ENCODE measurements at regions not wholly inside any gene's neighbourhood (a gene's known extent, or its start where the extent isn't known, plus 50 kb on each side); places are given as distances from the start of the nearest gene placed in this dataset.
A peak's percentile ranks its signal among the peaks of the same experiment; 100 is the strongest.
"Not testable (repeated sequence)": the region's sequence is repeated elsewhere in the genome, so short reads cannot be mapped to it uniquely, and the experiment has no call there.

DNA sequence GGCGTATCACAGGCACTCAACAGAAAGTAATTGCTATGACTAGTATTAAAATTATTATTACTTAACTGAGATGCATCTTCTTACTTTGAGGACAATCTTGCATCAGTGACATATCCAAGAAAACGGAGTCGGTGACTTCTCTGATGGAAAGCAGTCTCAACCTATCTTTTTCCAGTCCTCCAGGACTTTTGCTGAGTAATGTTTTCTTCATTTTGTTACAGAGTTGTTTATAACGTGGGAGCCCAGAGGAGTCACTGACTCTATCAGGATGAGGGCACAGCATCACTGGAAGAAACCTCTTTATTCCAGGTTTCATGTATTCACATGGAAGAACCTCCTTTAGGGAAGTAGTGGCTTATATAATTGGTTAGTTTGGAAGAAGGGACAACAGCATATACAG is 51.5 kb upstream of the MELK start:
- H3K27ac Mint-ChIP-seq: no peak overlapping the region
- intact Hi-C loops (cut with micrococcal nuclease): no loop called here
- no peaks in the 10 kb centered on the region for H3K4me1 Mint-ChIP-seq
- H3K27me3 Mint-ChIP-seq: peaks cover 7% of the 10 kb centered on the region
- no peak overlapping the region for H3K4me3 Mint-ChIP-seq
- no peaks in the 10 kb centered on the region for H3K36me3 Mint-ChIP-seq (ENCODE audit: low read depth)
- H3K9me3 Mint-ChIP-seq: no peaks in the 10 kb centered on the region
- no peak for DNase-seq

GRCh38 chr9:36517131-36517530 is 55.6 kb upstream of the MELK start:
- peaks cover 8% of the 10 kb centered on the region for H3K27me3 Mint-ChIP-seq
- H3K27ac Mint-ChIP-seq: no peak overlapping the region
- intact Hi-C loops (cut with micrococcal nuclease): no loop called here

GRCh38 chr9:36504156-36504555 is 68.5 kb upstream of the MELK start:
- H3K9me3 Mint-ChIP-seq: no peaks in the 10 kb centered on the region
- H3K4me3 Mint-ChIP-seq: no peak overlapping the region
- H3K27ac Mint-ChIP-seq: no peak overlapping the region
- intact Hi-C loops (cut with micrococcal nuclease): no loop called here
- H3K4me1 Mint-ChIP-seq: peaks cover 14% of the 10 kb centered on the region
- H3K27me3 Mint-ChIP-seq: peaks cover 4% of the 10 kb centered on the region
- no peaks in the 10 kb centered on the region for H3K36me3 Mint-ChIP-seq (ENCODE audit: low read depth)
- no peak for DNase-seq

More at GRCh38 chr9:36517131-36517530, 55.6 kb upstream of the MELK start:
- no peak for DNase-seq
- Mint-ChIP-seq H3K4me1 (no peaks in the 10 kb centered on the region), H3K4me3 (no peak overlapping the region), H3K36me3 (ENCODE audit: low read depth) (no peaks in the 10 kb centered on the region), H3K9me3 (no peaks in the 10 kb centered on the region)

GRCh38 chr9:36503172-36504088 is 69.3 kb upstream of the MELK start:
- peaks cover 14% of the 10 kb centered on the region for H3K4me1 Mint-ChIP-seq
- H3K27me3 Mint-ChIP-seq: no peaks in the 10 kb centered on the region
- no peaks in the 10 kb centered on the region for H3K36me3 Mint-ChIP-seq (ENCODE audit: low read depth)
- no peak for DNase-seq
- no peak overlapping the region for H3K27ac Mint-ChIP-seq
- H3K9me3 Mint-ChIP-seq: no peaks in the 10 kb centered on the region
- intact Hi-C loops (cut with micrococcal nuclease): no loop called here
- H3K4me3 Mint-ChIP-seq: no peak overlapping the region

DNA sequence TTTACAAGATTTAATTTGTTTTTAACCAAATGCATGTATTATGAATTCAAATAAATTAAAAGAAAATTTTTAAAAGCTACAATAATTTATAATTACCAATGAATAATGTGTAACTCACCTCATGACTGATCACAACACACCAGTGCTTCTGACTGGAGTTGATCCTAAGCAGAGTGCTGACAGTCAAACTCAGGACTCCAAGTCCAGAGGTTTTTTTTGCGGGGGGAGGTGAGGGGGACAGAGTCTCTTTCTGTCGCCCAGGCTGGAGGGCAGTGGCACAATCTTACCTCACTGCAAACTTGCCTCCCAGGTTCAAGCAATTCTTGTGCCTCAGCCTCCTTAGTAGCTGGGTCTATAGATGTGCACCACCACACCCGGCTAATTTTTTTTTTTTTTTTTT is 71.0 kb upstream of the MELK start:
- intact Hi-C loops (cut with micrococcal nuclease): no loop called here
- no peak for DNase-seq
- peaks cover 14% of the 10 kb centered on the region for H3K4me1 Mint-ChIP-seq
- H3K36me3 Mint-ChIP-seq (ENCODE audit: low read depth): no peaks in the 10 kb centered on the region
- H3K4me3 Mint-ChIP-seq: no peak overlapping the region
- no peaks in the 10 kb centered on the region for H3K27me3 Mint-ChIP-seq
- H3K27ac Mint-ChIP-seq: no peak overlapping the region
- H3K9me3 Mint-ChIP-seq: no peaks in the 10 kb centered on the region

GRCh38 chr9:36500931-36501330 is 71.8 kb upstream of the MELK start:
- H3K27me3 Mint-ChIP-seq; H3K36me3 Mint-ChIP-seq (ENCODE audit: low read depth); intact Hi-C loops (cut with micrococcal nuclease); H3K27ac Mint-ChIP-seq; H3K4me3 Mint-ChIP-seq; DNase-seq; H3K9me3 Mint-ChIP-seq: not testable (repeated sequence)
- H3K4me1 Mint-ChIP-seq: peaks cover 14% of the 10 kb centered on the region

GRCh38 chr9:36499174-36499890 is 73.4 kb upstream of the MELK start:
- Mint-ChIP-seq H3K4me1 (peaks cover 18% of the 10 kb centered on the region), H3K27ac (no peak overlapping the region), H3K4me3 (no peak overlapping the region), H3K36me3 (ENCODE audit: low read depth) (no peaks in the 10 kb centered on the region), H3K27me3 (no peaks in the 10 kb centered on the region), H3K9me3 (no peaks in the 10 kb centered on the region)
- DNase-seq: no peak
- intact Hi-C loops (cut with micrococcal nuclease): no loop called here

- Mint-ChIP-seq H3K4me1 (peaks cover 32% of the 10 kb centered on the region), H3K4me3 (peak overlapping the region; percentile 77), H3K27ac (peak overlapping the region; percentile 81)
- not testable (repeated sequence) for H3K9me3 Mint-ChIP-seq; H3K27me3 Mint-ChIP-seq; H3K36me3 Mint-ChIP-seq (ENCODE audit: low read depth)
- intact Hi-C loops (cut with micrococcal nuclease): loop anchor here (2.0 kb wide), 1 partner anchor 35 kb away; no protein-coding TSS in a partner anchor
- peak; percentile 86 for DNase-seq
Measured at GRCh38 chr9:36493564-36493963, 79.1 kb upstream of the MELK start.

GRCh38 chr9:36492865-36493264 is 79.8 kb upstream of the MELK start:
- Mint-ChIP-seq H3K4me1 (peaks cover 36% of the 10 kb centered on the region), H3K4me3 (peak overlapping the region; percentile 78), H3K27ac (peak overlapping the region; percentile 74), H3K27me3 (no peaks in the 10 kb centered on the region), H3K9me3 (no peaks in the 10 kb centered on the region), H3K36me3 (ENCODE audit: low read depth) (no peaks in the 10 kb centered on the region)
- intact Hi-C loops (cut with micrococcal nuclease): loop anchor here (2.0 kb wide), 1 partner anchor 34 kb away; no protein-coding TSS in a partner anchor
- peak; percentile 82 for DNase-seq

- DNase-seq: no peak
- intact Hi-C loops (cut with micrococcal nuclease): loop anchor here (5.0 kb wide), 2 partner anchors 232 to 677 kb away; partner anchors contain the start of genes GNE and SPAG8
- Mint-ChIP-seq H3K27ac (peak overlapping the region; percentile 61), H3K27me3 (no peaks in the 10 kb centered on the region), H3K4me3 (peak overlapping the region; percentile 89), H3K9me3 (no peaks in the 10 kb centered on the region), H3K4me1 (peaks cover 49% of the 10 kb centered on the region), H3K36me3 (ENCODE audit: low read depth) (peaks cover 4% of the 10 kb centered on the region)
Measured at GRCh38 chr9:36489453-36489852, 83.2 kb upstream of the MELK start.

DNA sequence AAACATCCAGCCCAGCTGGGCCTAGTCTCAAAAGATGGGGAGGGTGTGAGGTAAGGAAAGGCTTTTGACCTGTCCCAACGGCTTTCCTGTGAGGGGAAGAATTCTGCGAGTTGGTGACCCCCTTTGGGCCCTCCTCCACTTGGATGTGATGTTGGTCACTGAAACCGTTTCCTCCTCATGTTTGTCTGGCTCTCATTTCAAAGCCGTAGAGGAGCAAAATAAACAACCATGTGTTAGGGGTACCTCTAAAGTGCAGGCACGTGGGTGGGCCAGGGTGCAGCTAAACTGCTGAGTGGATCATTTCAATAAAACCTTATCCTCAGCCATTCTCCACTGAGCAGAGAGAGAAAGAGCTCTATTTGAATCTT is 84.3 kb upstream of the MELK start:
- peak overlapping the region; percentile 98 for H3K27ac Mint-ChIP-seq
- peaks cover 49% of the 10 kb centered on the region for H3K4me1 Mint-ChIP-seq
- no peaks in the 10 kb centered on the region for H3K27me3 Mint-ChIP-seq
- H3K36me3 Mint-ChIP-seq (ENCODE audit: low read depth): peaks cover 6% of the 10 kb centered on the region
- H3K4me3 Mint-ChIP-seq: peak overlapping the region; percentile 89
- intact Hi-C loops (cut with micrococcal nuclease): loop anchor here (1.0 to 5.0 kb wide), 3 partner anchors 67 to 676 kb away; partner anchors contain the start of genes GNE and SPAG8
- no peak for DNase-seq
- H3K9me3 Mint-ChIP-seq: no peaks in the 10 kb centered on the region

GRCh38 chr9:36487482-36488388 is 85.0 kb upstream of the MELK start:
- Mint-ChIP-seq H3K4me1 (peaks cover 44% of the 10 kb centered on the region), H3K27ac (peak overlapping the region; percentile 98), H3K27me3 (no peaks in the 10 kb centered on the region), H3K36me3 (ENCODE audit: low read depth) (peaks cover 6% of the 10 kb centered on the region), H3K9me3 (no peaks in the 10 kb centered on the region), H3K4me3 (peak overlapping the region; percentile 89)
- intact Hi-C loops (cut with micrococcal nuclease): loop anchor here (1.0 to 5.0 kb wide), 5 partner anchors 68 to 675 kb away; partner anchors contain the start of genes GNE, MELK and SPAG8
- peak; percentile 97 for DNase-seq

GRCh38 chr9:36486933-36487481 is 85.7 kb upstream of the MELK start:
- no peaks in the 10 kb centered on the region for H3K27me3 Mint-ChIP-seq
- H3K27ac Mint-ChIP-seq: peak overlapping the region; percentile 79

More at GRCh38 chr9:36486933-36487481, 85.7 kb upstream of the MELK start:
- Mint-ChIP-seq H3K4me3 (peak overlapping the region; percentile 86), H3K9me3 (no peaks in the 10 kb centered on the region), H3K4me1 (peaks cover 38% of the 10 kb centered on the region), H3K36me3 (ENCODE audit: low read depth) (peaks cover 8% of the 10 kb centered on the region)
- intact Hi-C loops (cut with micrococcal nuclease): loop anchor here (1.0 to 5.0 kb wide), 5 partner anchors 16 to 675 kb away; partner anchors contain the start of genes GNE, MELK and SPAG8
- peak; percentile 86 for DNase-seq
